ENCODE measurements at regions not wholly inside any gene's neighbourhood (a gene's known extent, or its start where the extent isn't known, plus 50 kb on each side); places are given as distances from the start of the nearest gene placed in this dataset.
"Not testable (repeated sequence)": the region's sequence is repeated elsewhere in the genome, so short reads cannot be mapped to it uniquely, and the experiment has no call there.

DNA sequence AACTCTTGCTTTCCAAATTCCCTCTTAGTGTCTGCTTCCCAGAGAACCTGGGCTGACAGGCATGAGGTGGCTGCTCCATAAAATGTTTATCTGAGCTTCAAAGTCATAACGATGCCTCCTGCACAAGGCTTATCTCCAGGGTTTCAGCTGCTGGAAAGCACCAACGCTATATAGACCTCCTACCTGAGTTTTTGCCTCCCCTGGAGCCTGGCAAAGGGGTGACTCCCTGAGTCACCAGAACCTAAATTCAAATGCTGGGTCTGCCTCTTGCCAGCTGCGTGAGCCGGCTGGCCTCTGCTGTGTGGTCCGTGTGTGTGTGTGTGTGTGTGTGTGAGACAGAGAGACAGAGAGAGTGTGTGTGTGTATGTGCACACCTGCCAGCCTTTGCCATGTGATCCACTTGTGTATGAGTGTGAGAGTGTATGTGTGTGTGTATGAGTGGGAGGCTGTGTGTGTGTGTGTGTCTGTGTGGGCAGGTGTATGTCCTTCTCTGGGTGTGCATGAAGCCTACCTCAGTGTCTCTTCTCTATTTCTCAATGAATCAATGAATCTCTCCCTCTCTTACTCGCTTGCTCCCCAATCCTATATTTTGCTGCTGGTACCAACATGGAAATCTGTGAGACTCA is 714.9 kb downstream of the MATN1 start:
- DNase-seq (ENCODE audit: extremely low read depth in 1 of 2, low read depth in 1 of 2) = no peak

DNA sequence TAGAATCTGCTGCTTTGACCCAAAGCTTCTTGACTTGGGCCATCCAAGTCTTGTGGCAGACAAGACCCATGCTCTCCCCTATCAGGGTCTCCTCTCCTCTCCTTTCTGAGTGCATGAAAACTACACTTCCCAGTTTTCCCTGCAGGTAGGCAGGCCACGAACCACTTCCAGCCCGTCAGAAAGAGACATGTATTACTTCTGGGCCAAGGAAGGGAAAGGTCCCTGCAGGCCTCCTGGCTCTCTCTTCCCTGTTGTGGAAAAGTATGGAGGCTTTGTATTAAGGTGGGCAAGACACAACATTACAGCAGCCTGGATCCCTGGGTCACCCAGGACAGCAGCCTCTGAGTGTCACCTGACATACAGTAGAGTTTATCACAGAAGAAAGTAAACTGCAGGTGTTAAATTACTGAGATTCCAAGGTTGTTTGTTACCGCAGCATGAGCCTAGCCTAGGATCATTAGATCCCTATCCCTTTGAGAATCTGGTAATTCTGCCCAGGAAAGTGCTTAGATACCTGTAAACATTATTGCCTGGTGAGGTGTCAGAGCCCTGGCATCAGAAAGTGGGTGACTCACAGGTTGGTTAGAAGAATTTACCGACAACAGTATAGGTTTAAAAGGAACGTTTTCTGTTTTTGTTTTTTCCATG is 717.3 kb downstream of the MATN1 start:
- no peak for DNase-seq (ENCODE audit: extremely low read depth in 1 of 2, low read depth in 1 of 2)

DNA sequence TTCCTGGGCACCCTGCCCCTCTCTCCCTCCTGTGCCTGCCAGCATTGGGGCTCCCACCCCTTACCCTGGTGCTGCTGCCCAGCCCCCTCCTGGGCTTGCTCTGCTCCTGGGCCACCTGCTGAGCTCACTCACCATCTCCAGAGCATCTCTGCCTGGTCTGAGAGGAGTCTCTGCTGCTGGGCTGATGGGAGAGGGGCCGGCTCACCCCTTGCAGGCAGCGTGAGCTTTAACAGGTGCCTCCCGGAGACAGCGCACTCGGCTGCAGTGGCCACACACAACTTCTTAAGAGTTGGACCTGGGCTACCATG is 721.7 kb downstream of the MATN1 start:
- no peak for DNase-seq (ENCODE audit: extremely low read depth in 1 of 2, low read depth in 1 of 2)

DNA sequence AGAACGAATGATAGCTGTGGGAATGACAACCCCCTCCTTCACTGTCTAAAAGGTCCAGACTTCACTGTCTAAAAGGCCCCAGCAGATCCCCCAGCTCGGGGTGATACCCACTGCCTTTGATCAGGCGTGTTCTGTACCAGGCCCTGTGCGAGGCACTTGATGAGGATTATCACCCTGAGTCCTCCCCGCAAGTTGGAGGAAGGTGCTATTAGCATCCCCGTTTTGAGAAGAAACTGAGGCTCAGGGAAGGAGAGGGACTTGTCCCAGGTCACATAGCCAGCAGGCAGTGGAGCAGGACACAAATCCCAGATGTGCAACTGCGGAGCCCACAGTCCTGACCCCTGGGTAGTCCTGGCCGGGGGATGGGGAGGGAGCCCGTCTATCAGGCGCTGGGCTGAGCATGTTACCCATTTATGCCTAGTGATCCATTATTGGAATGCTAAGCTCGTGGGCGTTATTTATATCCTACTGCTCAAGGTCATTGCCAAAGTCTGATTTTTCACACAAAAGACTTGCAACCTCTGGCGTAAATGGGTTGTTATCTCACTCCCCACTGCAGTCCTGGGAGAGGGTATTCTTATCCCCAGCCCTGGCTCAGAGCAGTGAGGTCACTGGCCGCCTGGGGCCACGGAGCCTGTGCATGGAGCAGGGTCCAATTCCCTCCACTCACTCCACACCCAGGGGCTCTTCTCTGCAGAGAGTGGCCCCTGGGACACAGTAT is 722.2 kb downstream of the MATN1 start:
- DNase-seq (ENCODE audit: extremely low read depth in 1 of 2, low read depth in 1 of 2) = no peak

DNA sequence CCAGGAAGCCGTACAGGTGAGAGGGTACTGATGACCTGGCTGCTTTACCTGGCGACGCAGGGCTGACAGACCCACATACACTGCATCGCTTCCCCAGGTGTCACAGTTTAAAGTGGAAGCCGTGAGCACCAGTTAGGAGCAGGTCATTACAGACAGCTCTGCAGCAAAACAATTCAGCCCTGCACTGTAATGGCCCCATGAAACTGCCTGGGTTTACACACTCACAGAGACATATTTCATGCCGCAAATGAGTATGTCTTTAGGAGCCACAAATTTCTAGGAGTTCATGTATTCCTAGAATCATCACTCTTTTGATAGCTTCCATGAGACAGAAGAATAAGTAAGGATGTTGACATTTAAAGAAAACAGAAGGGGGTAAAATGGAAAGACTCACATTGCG is 723.1 kb downstream of the MATN1 start:
- no peak for DNase-seq (ENCODE audit: extremely low read depth in 1 of 2, low read depth in 1 of 2)

DNA sequence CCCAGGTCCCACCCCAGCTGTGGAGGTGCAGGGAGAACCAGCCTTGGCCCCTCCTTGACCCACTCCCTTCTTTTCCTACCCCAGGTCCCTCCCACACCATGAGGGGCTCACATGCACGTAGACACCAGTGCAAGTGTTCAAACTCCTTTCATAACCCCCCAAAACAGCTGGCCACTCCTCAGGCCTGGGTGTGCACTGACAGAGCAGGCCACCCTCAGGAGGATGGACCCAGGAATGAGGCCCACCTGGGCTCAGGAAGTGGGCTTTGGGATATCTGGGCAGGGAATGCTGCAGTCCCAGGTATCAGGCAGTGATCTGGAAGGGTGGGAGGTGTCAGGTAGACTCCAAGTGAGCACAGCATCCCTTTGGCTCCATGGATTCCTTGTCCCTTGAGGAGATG is 723.8 kb downstream of the MATN1 start:
- no peak for DNase-seq (ENCODE audit: extremely low read depth in 1 of 2, low read depth in 1 of 2)

DNA sequence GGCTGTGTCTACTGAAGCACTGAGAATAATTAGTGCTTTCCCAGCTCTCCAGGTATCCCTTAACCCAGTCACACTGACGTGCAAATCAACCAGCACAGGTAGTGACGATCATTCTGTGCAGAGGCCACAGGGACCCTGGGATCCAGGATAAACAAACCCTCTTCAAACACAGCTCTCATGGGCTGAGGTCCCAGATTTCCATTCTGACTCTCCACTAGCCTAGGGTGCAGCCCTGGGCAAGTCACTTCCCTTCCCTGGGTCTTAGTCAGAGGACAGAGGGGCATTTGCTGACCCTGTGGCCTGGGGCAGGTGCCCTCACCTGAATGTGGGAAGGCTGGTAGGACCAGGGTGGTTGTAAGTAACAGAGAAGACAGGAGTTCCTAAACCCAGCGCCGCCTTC is 724.7 kb downstream of the MATN1 start:
- DNase-seq (ENCODE audit: extremely low read depth in 1 of 2, low read depth in 1 of 2) = no peak

DNA sequence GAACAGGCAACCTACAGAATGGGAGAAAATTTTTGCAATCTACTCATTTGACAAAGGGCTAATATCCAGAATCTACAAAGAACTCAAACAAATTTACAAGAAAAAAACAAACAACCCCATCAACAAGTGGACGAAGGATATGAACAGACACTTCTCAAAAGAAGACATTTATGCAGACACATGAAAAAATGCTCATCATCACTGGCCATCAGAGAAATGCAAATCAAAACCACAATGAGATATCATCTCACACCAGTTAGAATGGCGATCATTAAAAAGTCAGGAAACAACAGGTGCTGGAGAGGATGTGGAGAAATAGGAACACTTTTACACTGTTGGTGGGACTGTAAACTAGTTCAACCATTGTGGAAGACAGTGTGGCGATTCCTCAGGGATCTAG is 725.6 kb downstream of the MATN1 start:
- DNase-seq (ENCODE audit: extremely low read depth in 1 of 2, low read depth in 1 of 2) = not testable (repeated sequence)

DNA sequence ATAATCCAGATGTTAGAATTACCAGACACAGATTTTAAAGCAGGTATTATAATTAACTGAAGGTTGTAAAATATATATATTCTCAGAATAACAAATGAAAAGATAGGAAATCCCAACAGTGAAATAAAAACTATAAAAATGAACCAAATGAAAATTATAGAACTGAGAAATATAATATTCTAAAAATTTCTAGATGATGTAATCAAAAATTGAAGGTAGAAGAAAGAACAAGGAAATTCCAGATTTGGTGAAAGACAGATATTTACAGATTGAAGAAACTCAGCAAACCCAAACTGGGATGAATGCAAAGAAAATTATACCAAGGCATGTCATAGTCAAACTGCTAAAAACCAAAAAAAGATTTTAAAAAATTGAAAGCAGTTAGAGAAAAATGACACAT is 729.4 kb downstream of the MATN1 start:
- DNase-seq (ENCODE audit: extremely low read depth in 1 of 2, low read depth in 1 of 2) = no peak

DNA sequence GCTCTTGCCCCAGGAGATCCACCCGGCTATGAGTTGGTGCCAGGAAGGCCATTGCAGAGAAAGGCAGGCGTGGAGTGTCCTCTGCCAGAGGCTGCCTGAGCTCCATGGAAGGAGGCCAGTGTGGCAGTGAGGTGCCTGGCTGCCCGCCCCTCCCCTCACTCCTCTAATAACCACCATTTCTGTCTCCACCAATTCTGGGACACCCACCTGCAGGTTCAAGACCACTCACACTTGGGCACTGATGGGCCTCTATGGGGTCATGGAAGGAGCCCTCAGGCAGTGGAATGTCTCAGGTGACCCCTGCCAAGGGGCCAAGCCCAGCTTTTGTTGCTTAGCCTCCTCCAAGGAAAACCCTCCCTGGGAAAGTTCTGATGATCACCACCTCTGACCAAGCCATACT is 731.6 kb downstream of the MATN1 start:
- DNase-seq (ENCODE audit: extremely low read depth in 1 of 2, low read depth in 1 of 2) = no peak

DNA sequence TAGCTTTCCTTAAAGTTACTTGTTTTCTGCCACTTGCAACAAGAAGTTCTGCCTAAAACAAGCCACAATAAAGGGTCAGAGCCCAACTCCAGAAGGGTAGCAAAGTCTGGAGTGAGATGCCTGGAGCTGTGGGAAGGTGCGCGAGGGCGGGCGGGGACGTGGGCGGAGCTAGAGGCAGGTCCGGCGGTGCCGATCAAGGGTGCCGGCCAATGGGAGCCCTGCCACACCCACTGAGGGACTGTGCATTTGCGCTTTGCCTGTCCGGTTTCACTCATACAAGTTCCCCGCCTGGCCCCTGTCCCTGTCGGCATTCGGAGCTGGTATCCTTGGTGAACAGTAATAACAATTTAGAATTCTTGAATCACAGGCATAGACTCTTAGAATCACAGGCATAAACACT is 732.4 kb downstream of the MATN1 start:
- DNase-seq (ENCODE audit: extremely low read depth in 1 of 2, low read depth in 1 of 2) = no peak

DNA sequence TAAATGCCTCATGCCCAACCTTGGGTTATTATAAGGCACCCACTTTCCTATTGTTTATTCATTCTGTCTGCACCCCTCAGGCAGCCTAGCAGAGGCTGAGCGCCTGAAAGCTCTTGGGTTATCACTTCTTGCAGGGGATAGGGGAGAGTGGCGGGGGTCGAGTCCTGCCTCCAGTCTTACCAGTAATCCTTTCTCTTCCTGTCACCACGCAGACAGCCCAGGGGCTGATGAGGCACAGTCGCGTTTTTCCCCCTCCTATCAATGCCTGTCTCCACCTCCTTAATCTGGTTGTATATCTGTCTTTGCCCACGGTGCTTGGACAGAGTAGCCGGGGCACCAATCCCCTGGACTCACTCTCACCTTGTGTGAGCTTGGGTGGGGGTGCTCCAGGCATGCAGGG is 733.1 kb downstream of the MATN1 start:
- DNase-seq (ENCODE audit: extremely low read depth in 1 of 2, low read depth in 1 of 2) = no peak

DNA sequence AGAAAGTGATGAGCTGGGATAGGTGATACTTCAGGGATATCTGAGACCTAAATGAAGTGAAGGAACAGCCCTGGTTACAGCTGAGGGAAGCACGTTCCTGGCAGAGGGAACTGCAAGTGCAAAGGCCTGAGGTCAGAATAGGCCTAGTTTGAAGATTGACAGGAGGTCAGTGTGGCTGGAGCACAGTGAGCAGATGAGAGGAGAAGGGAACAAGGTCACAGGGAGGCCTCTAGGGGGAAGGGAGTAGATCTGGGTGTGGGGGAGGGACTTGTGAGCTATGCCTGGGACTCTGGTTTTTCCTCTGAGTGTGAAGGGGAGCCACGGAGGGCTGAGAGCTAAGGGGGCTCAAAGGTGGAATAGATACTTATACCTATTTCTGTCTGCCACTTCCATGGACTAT is 736.4 kb downstream of the MATN1 start:
- no peak for DNase-seq (ENCODE audit: extremely low read depth in 1 of 2, low read depth in 1 of 2)

DNA sequence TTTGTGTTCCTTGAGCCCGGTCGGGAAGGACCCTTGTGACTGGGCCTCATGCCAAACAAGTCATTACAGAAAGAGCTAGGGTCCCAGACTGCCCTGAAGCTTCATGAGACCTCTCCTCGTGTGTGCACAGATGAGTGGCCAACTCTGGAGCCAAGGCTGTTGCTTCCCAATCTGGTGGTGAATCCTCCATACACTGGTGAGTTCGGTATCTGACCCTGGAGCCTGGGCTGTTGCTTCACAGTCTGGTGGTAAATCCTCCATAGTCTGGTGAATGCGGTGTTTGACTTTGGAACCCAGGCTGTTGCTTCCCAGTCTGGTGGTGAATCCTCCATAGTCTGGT is 737.8 kb downstream of the MATN1 start:
- no peak for DNase-seq (ENCODE audit: extremely low read depth in 1 of 2, low read depth in 1 of 2)

DNA sequence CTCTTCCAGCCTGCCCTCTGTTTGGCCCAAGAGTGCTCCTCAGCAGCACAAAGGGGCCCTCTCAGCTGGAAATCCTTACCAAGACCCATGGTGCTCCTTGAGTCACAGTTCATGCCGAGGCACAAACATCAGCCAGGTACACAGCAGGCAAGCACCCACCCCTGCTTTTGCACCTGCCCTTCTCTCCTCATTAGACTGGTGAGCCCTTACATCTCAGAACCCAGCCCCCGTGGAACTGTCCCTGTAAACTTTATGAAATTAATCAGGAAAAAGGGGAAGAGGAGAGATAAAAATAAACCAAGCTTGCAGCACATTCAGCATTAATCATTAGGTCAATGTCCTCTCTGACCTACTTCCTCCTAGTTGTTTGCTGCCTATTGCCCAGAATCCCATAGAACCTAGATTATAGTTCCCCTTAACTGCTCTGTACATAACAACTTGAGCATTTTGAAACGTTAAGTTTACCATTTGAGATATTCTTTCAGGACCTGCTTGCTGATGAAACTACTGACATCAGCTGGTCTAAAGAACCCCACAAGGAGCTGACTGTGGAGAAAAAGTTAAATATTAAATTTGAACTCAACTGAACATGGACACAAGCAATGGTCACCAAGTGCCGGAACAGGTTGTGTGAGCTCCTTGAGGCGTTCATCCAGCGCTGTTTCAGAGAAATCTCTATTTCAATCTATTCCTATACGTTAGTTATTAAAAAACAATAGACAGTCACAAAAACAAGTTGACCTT is 738.4 kb downstream of the MATN1 start:
- DNase-seq (ENCODE audit: extremely low read depth in 1 of 2, low read depth in 1 of 2) = no peak

DNA sequence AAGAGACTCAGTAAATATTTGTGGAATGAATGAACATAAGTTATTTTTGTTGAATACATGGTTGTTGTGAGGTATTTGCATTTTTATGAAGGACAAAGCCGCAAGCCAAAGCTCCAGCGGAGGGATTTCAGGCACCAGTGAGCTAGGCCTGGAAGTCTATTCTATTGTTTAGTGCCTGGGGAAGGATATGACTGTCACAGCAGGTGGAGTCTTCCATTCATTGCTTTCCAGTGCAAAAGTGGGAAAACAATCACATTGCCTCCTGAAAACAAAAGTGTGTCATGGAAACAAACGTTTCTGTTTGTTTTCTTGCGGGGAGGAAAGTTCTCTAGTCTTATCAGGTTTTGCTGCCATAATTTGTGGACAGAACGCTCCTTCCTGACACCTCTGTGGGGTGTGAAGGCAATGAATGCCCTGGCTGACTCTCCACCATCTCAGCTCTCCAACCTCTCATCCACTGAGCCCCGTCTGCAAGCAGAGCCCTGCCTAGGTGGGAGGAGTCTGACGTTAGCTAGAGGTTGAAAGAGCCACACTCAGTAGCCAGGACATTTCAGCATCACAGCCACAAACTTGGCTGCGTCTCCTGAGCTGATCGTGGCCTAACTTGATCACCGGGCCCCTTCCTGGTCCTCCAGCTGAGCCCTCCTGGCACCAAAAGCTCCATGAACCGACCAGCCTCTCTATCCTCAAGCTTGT is 739.1 kb downstream of the MATN1 start:
- DNase-seq (ENCODE audit: extremely low read depth in 1 of 2, low read depth in 1 of 2) = no peak

DNA sequence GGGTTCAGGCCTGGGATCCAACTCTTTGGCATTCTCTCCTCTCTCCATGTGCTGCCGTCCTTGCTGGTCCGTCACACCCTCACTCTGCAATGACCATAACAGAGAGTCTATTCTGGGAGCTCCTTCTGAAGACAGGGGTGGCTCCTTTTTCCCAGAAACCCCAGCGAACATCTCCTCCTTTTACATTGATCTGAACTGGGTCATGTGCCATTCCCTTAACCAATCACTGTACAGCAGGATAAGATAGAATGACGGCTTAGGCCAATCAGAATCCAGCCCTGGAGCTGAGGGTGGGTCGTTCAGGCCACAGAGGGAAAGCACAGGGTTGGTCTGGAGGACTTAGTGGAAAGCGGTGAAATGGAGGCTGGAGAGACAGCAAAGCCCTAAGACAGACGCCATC is 740.1 kb downstream of the MATN1 start:
- DNase-seq (ENCODE audit: extremely low read depth in 1 of 2, low read depth in 1 of 2) = no peak

DNA sequence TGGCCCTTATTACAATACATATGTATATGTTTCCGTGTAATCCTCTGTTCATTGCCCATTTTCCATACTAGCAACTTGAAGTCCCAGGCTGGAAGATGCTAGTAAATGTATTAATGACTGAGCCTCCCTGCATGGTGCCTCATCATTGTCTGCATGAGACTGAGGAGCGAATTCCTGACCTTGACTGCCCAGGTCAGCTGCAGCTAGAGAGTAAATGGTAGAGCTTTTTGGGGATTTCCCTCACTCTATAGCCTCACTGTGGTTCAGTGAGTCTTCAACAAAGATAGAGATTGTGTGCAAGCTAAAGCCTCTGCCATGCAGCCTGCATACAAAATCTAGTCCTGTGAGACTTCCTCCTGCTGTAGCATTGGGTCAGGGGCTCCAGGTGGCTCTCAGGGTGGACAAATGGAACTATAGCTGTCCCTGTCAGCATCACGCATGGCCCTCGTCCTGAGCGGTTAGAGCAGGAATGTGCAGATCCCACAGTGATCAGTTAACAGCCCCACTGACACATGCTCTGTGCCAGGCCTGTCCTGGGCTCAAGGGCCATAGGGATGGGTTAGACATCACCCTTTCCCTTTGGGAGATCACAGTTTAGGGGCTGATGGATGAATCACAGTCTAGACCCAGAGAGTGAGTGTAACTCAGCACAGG is 741.7 kb downstream of the MATN1 start:
- no peak for DNase-seq (ENCODE audit: extremely low read depth in 1 of 2, low read depth in 1 of 2)

DNA sequence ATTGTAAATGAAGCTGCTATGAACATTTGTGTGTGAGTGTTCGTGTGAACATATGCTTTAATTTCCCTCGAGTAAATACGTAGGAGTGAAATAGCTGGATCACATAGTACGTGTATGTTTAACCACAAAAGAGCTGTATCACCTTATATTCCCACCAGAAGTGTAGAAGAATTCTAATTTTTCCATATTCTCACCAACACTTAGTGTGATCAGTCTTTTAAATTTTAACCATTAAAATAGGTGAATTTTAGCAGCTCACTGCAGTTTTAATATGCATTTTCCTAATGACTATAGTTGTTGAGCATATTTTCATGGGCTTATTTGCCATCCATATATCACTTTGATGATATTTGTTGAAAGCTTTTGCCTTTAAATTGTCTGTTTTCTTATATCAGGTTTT is 741.2 kb downstream of the PTPRU start:
- DNase-seq (ENCODE audit: extremely low read depth in 1 of 2, low read depth in 1 of 2) = no peak

DNA sequence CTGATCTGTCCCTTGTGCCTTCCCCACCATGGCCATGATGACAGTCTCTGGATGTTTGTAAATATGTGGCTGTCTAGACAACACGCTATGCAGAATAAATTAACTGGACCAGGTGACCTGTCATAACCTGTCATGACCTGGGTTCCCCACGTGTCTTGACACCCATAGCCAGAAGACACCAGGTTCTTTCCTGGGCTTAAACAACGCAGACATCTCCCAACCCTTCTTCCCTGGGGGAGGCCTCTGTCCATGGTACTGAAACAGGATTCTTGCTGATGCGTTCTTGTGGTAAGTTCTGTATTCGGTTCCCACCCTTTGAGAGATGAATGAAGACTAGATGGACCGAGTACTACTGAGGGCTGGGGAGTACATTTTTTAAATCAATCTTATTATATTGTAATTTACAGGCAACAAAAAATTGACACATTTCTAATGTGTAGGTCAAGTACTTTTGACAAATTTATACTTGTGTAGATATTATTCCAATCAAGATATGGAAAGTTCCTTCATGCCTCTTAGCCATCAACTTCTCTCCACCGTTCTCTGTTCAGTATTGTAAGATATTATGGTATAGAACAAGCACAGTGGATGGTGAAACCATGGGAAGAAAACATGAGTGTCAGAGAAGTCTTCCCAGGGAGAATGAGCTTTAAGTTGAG is 738.8 kb downstream of the PTPRU start:
- no peak for DNase-seq (ENCODE audit: extremely low read depth in 1 of 2, low read depth in 1 of 2)

Data from activated CD8-positive, alpha-beta memory T cell treated with anti-CD3 and anti-CD28 coated beads for 1 hour (primary cell).